Chondrocyte (in vitro differentiated cells): ENCODE measurements at regions not wholly inside any gene's neighbourhood (a gene's known extent, or its start where the extent isn't known, plus 50 kb on each side); places are given as distances from the start of the nearest gene placed in this dataset.

ENCODE experiments used
- DNase-seq: peaks from one replicate; pipeline ENCODE4 v3.0.0; 2021; ENCODE audit warnings: mixed read lengths, low spot score
- H3K27ac Mint-ChIP-seq: one replicate; pipeline ENCODE4 v1.8.0; 2021; ENCODE audit warnings: mild to moderate bottlenecking, moderate library complexity, mixed read lengths; ENCODE audit not compliant: unreplicated experiment
- H3K27me3 Mint-ChIP-seq: 2 replicates; pipeline ENCODE4 v1.8.0; 2021; ENCODE audit warnings: low read depth, mixed read lengths
- H3K36me3 Mint-ChIP-seq: 2 replicates; pipeline ENCODE4 v1.8.0; 2021; ENCODE audit warnings: low read depth, mixed read lengths
- H3K4me1 Mint-ChIP-seq: 2 replicates; pipeline ENCODE4 v1.8.0; 2021; ENCODE audit warnings: low read depth, mild to moderate bottlenecking, mixed read lengths
- H3K4me3 Mint-ChIP-seq: one replicate; pipeline ENCODE4 v1.8.0; 2021; ENCODE audit warnings: mild to moderate bottlenecking, moderate library complexity, mixed read lengths; ENCODE audit not compliant: unreplicated experiment
- H3K9me3 Mint-ChIP-seq: 2 replicates; pipeline ENCODE4 v1.8.0; 2021; ENCODE audit warnings: low read depth, mixed read lengths
- TF ChIP-seq, protein P1 (sequence below): fragments of 200-600 bp; sonication (generic); IDR thresholded peaks from 2 replicates; pipeline ENCODE4 v1.5.0; 2021; ENCODE audit warnings: antibody characterized with exemption, mild to moderate bottlenecking, moderate library complexity

GRCh38 chr22:47697861-47698260 is 935.4 kb downstream of the TBC1D22A start:
- no peak for DNase-seq
- no peaks in the 10 kb centered on the region for H3K4me1 Mint-ChIP-seq
- H3K4me3 Mint-ChIP-seq: no peak overlapping the region
- no peaks in the 10 kb centered on the region for H3K27me3 Mint-ChIP-seq
- H3K9me3 Mint-ChIP-seq: peaks cover 7% of the 10 kb centered on the region
- no peaks in the 10 kb centered on the region for H3K36me3 Mint-ChIP-seq
- TF ChIP-seq, protein P1, sequence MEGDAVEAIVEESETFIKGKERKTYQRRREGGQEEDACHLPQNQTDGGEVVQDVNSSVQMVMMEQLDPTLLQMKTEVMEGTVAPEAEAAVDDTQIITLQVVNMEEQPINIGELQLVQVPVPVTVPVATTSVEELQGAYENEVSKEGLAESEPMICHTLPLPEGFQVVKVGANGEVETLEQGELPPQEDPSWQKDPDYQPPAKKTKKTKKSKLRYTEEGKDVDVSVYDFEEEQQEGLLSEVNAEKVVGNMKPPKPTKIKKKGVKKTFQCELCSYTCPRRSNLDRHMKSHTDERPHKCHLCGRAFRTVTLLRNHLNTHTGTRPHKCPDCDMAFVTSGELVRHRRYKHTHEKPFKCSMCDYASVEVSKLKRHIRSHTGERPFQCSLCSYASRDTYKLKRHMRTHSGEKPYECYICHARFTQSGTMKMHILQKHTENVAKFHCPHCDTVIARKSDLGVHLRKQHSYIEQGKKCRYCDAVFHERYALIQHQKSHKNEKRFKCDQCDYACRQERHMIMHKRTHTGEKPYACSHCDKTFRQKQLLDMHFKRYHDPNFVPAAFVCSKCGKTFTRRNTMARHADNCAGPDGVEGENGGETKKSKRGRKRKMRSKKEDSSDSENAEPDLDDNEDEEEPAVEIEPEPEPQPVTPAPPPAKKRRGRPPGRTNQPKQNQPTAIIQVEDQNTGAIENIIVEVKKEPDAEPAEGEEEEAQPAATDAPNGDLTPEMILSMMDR: no peak
- no peak overlapping the region for H3K27ac Mint-ChIP-seq

DNA sequence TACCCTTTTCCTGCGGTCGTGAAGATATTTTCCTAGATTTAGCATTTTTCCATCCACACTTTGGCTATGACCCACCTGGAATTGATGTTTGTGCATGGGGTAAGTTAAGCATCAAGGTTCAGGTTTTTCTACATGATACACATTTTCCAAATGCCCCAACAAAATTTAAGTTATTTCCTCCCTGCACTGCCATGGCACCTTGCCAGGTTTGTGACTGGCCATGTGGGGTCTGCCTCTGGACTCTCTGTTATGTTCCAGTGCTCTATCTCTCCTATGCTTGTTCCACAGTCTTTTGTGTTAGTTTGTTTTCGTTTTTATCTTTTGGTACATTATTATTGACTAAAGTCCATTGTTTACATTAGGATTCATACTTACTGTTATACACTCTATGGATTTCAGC is 934.3 kb downstream of the TBC1D22A start:
- Mint-ChIP-seq H3K4me3 (no peak overlapping the region), H3K9me3 (peaks cover 7% of the 10 kb centered on the region), H3K36me3 (no peaks in the 10 kb centered on the region), H3K27me3 (no peaks in the 10 kb centered on the region), H3K27ac (no peak overlapping the region), H3K4me1 (no peaks in the 10 kb centered on the region)
- TF ChIP-seq, protein P1: no peak
- DNase-seq: no peak

GRCh38 chr22:47695176-47695575 is 932.7 kb downstream of the TBC1D22A start:
- Mint-ChIP-seq H3K27ac (no peak overlapping the region), H3K4me3 (no peak overlapping the region), H3K9me3 (peaks cover 3% of the 10 kb centered on the region), H3K27me3 (no peaks in the 10 kb centered on the region), H3K36me3 (no peaks in the 10 kb centered on the region), H3K4me1 (no peaks in the 10 kb centered on the region)
- no peak for DNase-seq
- TF ChIP-seq, protein P1: no peak

DNA sequence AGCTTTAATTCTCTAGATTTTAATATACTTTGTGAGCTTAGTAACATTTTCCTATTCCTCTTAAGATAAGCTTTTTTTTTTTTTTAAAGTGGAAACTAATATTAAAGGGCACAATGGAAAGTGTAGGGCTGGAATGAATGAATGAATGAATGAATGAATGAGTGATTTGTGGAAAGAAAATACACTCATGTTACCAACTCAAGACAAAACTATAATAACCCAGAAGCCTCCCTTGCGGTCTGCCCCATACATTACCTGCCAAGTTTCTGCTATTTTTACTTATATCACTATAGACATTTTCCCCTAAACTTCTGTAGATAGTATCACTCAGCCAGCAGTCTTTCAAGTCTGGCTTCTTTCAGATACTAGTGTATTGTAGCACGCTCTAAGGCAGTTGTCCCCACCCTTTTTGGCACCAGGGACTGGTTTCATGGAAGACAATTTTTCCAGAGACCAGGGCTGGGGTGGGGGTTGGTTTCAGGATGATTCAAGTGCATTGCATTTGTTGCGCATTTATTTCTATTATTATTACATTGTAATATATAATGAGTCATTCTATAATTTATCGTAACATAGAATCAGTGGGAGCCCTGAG is 932.2 kb downstream of the TBC1D22A start:
- H3K27me3 Mint-ChIP-seq: no peaks in the 10 kb centered on the region
- TF ChIP-seq, protein P1: no peak
- H3K36me3 Mint-ChIP-seq: no peaks in the 10 kb centered on the region
- no peak for DNase-seq
- H3K9me3 Mint-ChIP-seq: peaks cover 7% of the 10 kb centered on the region
- H3K4me1 Mint-ChIP-seq: no peaks in the 10 kb centered on the region
- H3K4me3 Mint-ChIP-seq: no peak overlapping the region
- no peak overlapping the region for H3K27ac Mint-ChIP-seq

- Mint-ChIP-seq H3K4me1 (no peaks in the 10 kb centered on the region), H3K27ac (no peak overlapping the region), H3K4me3 (no peak overlapping the region), H3K27me3 (no peaks in the 10 kb centered on the region), H3K9me3 (peaks cover 7% of the 10 kb centered on the region), H3K36me3 (no peaks in the 10 kb centered on the region)
- TF ChIP-seq, protein P1: no peak
- DNase-seq: no peak
Measured at GRCh38 chr22:47693606-47694005, 931.2 kb downstream of the TBC1D22A start.
